Stimulated activated CD4-positive, alpha-beta T cell treated with anti-CD3 and anti-CD28 coated beads, Interleukin-4, amount 100 ng/mL, for 4 hours (primary cell): ENCODE measurements at regions not wholly inside any gene's neighbourhood (a gene's known extent, or its start where the extent isn't known, plus 50 kb on each side); places are given as distances from the start of the nearest gene placed in this dataset.

Source experiments
- DNase-seq, 2 experiments: peaks; one replicate each; pipeline ENCODE4 v3.0.0-alpha.2; 2020

GRCh38 chr5:50964746-50965653 lies 298.6 kb downstream of the PARP8 start:
- DNase-seq, result no peak

DNA sequence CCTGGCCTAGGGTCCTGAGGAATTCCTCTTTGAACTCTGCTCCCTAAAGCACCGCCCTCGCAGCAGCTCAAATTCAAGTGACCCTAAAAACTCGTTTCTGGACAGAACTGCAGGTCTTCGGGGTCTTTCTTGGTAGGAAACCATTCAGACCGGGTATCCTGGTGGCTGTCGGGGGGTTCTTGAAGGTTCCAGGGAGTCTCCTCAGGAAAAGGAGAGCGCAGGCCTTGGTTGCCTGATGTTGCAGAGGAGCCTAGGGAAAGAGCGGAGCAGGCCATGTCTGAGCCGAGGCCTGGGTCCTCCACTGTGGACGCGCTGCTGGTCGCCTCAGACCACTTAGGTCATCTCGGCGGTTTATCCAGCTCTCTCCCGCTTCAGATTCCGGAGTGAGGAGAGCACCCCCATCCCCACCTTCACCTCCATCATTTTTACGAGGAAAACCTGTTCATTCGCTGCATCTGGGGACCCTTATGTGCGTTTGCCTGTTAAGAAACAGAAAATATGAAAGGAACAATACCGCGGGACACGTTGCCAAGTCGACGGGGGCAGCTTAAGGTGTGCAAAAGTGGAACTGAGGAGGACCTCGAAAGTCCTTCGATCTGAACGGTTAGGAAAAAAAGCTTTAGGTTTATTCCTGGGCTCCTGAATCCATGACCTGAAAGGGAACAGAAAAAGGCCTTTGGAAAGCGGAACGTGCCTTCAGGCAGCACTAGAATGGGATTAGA lies 299.4 kb downstream of the PARP8 start:
- no peak for DNase-seq

- no peak for DNase-seq
Measured at GRCh38 chr5:50967009-50967562, 300.6 kb downstream of the PARP8 start.

GRCh38 chr5:50967563-50968355 lies 301.3 kb downstream of the PARP8 start:
- no peak for DNase-seq

DNA sequence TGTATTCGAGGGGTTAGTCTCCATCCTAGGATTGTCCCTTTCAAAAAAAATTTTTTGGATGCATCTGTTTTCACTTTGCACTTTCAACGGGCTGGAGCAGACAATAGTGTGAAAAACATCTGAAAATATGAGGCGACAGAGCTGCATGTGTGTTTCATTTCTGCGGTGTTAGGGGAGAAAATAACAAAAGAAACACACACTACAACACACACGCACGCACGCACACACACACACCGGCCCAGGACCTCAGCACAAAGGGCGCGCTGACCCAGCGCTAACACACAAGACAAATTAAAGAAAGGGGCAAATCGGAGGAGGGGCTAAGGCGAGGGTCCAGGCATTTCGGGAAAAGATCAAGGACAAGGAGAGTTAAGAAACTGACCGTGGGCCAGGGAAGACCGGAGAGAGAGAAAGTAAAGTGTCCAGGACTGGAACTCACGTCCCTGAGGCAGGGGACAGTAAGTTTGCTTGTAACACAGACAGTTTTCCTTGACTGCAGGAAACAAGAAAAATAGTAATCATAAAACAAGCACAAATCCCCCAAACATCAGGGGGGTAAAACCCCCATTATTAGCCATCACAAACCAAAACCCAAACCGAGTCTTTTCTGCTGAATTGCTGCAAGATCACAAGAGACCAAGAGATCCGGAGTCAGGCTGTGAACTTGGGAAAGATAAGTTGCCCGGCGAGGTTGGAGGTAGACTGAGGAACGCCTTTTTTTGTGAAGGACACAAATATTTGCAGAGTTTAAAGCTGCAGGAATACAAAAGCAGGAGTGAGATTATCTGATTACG lies 302.1 kb downstream of the PARP8 start:
- no peak for DNase-seq

GRCh38 chr5:50969151-50970031 lies 303.0 kb downstream of the PARP8 start:
- no peak for DNase-seq

- DNase-seq, result no peak
Measured at GRCh38 chr5:50975840-50976239, 309.4 kb downstream of the PARP8 start.

GRCh38 chr5:50978924-50979323 lies 312.5 kb downstream of the PARP8 start:
- DNase-seq, result no peak

DNA sequence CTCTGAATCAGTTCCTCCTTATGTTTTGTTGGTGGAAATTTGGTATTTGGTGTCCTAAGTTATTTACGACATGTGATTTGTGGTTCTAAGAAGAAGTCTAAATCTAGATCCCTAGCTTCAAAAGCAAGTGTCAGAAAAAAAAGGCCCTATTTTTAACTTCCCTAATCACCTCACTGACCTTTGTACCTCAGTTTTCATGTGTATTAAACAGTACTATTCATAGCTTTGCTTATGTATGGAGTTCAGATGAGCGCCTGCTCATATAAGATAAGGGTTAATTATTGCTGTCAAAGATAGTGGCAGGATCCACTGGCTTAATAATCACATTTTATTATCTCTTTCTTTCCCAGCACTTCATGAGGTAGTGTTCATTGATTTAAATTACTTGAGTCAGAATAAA lies 318.2 kb downstream of the PARP8 start:
- no peak for DNase-seq

- DNase-seq, result no peak
Measured at GRCh38 chr5:50990296-50990924, 324.0 kb downstream of the PARP8 start.

DNA sequence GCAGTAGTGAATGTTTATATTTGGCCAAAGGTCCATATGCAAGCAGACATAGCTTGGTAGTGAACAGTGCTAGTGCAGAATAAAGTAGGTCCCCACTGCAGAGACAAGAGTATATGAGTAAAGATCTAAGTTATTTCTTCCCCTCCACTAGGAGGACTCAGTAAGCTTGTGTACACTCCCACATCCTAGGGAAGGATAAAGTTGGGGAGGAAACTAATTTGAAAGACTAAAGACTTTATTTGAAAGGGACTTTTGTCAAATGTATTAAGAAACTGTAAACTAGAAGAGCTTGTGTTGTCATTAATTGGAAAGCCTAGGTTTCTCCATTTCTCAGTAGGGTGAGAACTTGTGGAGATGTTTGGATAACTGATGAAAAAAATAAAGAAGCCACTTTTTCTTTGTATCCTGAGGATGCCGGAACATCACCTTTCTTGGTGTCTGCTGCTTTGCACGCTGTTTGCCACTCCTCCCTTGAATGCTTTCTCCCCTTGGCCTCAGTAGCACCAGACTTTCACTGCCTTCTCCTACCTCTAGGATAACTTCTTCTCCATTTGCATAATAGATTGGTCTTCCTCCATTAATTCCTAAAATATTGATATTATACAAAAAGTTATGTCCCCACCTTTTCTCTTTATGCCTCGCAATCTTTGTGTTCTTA lies 329.0 kb downstream of the PARP8 start:
- DNase-seq, result no peak

DNA sequence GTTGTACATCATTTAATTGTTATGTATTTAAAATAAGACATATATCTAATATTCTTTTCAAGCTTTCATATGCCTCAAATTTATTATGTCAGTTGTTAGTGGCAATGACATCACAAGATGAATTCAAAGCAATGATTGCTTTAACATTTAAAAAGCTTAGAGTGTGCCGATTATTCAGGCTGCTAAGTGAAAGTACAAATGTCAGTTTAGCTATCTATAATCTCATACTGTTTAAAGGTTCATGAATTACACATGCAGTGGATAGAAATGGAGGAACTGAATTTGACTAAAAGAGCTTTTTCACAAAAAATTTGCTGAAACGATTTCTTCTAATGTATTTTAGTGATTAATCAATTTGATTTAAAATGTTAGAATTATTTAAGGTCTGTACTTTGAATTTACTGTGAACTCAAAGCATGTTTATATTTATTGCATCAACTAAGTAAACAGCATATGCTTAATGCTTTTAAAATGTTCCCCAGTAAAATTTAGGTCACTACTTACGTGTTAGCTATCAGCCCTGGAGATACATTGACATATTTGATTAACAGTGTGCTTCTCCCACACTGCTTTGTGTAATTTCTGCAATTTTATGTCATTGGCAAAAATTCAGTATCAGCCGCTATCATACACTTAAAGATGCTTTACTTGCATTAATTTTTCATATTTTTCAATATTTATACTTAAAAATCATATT lies 334.9 kb downstream of the PARP8 start:
- DNase-seq, result no peak

- no peak for DNase-seq
Measured at GRCh38 chr5:51002368-51002767, 335.9 kb downstream of the PARP8 start.

DNA sequence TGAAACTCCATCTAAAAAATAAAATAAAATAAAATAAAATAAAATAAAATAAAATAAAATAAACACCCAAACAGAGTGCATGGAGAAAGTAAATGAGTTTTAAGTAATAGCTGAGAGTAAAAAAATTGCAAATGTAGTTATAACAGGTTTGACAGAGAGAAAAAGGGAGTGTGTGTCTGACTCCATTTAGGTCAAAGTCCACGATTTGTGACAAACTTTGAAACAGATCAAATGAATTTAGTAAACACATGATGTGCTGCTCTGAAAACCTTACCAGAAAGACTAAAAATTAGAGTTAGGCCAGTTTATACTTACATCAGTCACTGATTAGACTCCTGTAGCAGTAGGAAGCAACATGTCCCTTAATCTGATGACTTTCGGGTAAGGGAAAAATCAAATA lies 346.6 kb downstream of the PARP8 start:
- no peak for DNase-seq

- DNase-seq, result no peak
Measured at GRCh38 chr5:51018423-51018822, 352.0 kb downstream of the PARP8 start.

DNA sequence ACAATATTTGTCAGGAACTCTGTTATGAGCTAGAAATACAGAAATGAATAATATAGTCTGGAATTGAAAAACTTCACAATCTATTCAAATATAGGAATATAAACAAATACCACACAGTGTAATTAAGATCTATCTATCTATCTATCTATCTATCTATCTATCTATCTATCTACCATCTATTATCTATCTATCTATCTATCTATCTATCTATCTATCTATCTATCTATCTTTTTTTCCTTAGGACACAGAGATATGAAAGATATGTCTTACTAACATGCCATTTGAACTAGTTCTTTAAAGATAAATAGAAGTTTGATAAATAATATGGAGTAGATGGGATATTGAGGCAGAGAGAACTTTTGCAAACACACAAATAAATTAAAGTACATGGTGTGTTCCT lies 357.8 kb downstream of the PARP8 start:
- no peak for DNase-seq

DNA sequence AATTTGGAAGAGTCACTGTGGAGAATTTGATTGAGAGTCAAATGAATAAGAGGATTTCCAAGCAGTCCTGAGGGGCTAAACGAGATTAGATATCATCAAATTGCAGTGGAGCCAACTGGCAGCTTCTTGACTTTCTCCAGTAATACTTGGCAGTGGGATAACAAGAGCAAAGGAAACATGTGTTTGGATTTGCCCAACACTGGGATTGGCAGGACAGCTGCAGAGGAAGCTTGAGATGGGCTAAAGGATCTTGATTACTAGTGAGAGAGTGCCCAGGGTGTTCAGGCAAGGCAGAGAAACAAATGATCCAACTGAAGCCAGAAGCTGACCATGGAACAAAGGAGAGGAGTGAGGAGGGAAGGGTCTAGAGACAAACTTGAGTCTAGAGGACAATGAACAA lies 356.0 kb upstream of the ISL1 start:
- no peak for DNase-seq

- DNase-seq, result no peak
Measured at GRCh38 chr5:51028394-51028793, 354.9 kb upstream of the ISL1 start.

DNA sequence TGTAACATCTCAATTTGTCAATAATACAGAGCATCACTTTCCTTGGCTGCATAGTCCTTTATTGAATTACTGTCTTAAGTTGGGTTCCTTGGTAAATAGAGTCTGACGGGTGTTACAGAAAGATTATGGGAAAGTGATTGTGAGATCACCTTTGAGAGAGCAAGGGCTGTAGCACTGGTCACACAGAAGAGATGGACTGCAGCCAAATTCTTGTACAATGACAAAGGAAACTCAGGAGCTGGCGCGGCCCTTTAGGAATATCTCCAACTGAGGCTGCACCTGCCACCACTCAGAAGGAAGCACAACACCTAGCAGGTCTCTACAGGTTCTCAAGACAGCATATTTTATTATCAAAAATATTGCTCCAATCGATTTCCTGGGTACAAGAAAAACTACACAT lies 350.0 kb upstream of the ISL1 start:
- DNase-seq, result no peak
